Activated naive CD8-positive, alpha-beta T cell treated with anti-CD3 and anti-CD28 coated beads for 36 hours (primary cell): ENCODE measurements at regions not wholly inside any gene's neighbourhood (a gene's known extent, or its start where the extent isn't known, plus 50 kb on each side); places are given as distances from the start of the nearest gene placed in this dataset.

Experiments used
- DNase-seq: peaks from one replicate; pipeline ENCODE4 v3.0.0; 2021
- H3K27ac Mint-ChIP-seq: one replicate; pipeline ENCODE4 v1.8.0; 2022; ENCODE audit warnings: mild to moderate bottlenecking, moderate library complexity, mixed read lengths
- H3K27me3 Mint-ChIP-seq: one replicate; pipeline ENCODE4 v1.8.0; 2022; ENCODE audit warnings: mild to moderate bottlenecking, mixed read lengths
- H3K36me3 Mint-ChIP-seq: one replicate; pipeline ENCODE4 v1.8.0; 2021; ENCODE audit warnings: mild to moderate bottlenecking, mixed read lengths
- H3K4me1 Mint-ChIP-seq: one replicate; pipeline ENCODE4 v1.8.0; 2021; ENCODE audit warnings: mixed read lengths
- H3K4me3 Mint-ChIP-seq: one replicate; pipeline ENCODE4 v1.8.0; 2022; ENCODE audit warnings: mild to moderate bottlenecking, moderate library complexity, mixed read lengths
- H3K9me3 Mint-ChIP-seq: one replicate; pipeline ENCODE4 v1.8.0; 2022; ENCODE audit warnings: mixed read lengths

DNA sequence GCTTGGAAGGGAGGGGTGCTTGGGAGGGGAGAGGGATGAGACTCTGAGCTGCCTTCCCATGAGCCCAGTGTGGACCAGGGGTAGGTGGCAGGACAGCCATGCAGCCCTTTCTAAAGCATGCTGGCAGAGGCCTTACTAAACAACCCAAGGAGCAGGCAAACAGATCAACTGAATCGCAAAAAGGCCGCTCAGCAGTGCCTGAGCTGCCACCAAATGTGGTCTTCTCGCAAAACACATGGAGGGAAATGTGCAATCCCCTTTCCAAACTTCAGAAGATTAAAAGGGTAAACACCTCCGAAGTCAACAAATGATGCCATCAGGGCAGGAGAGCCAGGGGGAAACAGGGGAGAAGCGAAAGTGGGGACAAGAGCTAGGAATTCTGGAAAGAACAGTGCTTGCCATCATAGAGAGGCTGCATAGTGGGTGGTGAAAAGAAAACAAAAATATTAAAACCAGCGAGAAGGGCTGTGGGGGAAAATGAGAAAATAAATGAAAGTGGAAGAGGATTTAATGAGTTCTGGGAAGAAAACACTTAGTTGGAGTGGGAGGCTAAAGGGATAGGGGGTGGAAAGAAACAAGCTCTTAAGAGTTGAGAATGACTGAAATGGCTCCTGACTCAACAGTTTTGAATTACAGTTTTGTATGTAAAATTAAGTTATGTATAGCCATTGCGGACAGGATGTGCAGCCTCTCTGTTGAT is 62.2 kb upstream of the ZNF32 start:
- no peaks in the 10 kb centered on the region for H3K4me1 Mint-ChIP-seq

GRCh38 chr10:43708262-43708661 is 59.6 kb upstream of the ZNF32 start:
- Mint-ChIP-seq H3K36me3 (no peaks in the 10 kb centered on the region), H3K27me3 (no peaks in the 10 kb centered on the region), H3K9me3 (no peaks in the 10 kb centered on the region), H3K4me1 (no peaks in the 10 kb centered on the region), H3K27ac (no peak overlapping the region), H3K4me3 (no peak overlapping the region)
- DNase-seq: no peak

More for the DNA sequence above, 62.2 kb upstream of the ZNF32 start:
- no peaks in the 10 kb centered on the region for H3K9me3 Mint-ChIP-seq
- no peaks in the 10 kb centered on the region for H3K36me3 Mint-ChIP-seq
- H3K27ac Mint-ChIP-seq: no peak overlapping the region
- no peaks in the 10 kb centered on the region for H3K27me3 Mint-ChIP-seq
- no peak for DNase-seq
- no peak overlapping the region for H3K4me3 Mint-ChIP-seq

DNA sequence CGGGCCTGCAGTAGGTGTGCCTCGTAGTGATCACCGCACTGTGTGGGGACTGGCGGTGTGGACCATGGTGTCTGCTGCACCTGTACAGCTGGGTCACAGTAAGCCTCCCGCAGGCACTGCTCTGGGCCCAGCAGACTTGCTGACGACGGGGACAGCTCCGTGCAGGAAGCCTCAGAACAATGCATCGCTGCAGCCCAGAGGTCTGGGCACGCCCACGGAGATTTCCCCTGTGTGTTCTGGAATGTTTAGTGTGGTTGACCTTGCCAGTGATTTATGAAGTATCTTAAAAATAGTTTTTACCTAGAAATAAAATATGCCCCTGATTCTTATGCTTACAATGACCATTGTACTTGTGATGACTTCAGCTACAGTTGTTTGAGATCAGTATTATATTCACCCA is 59.1 kb upstream of the ZNF32 start:
- Mint-ChIP-seq H3K4me3 (no peak overlapping the region), H3K36me3 (no peaks in the 10 kb centered on the region), H3K27me3 (no peaks in the 10 kb centered on the region), H3K27ac (no peak overlapping the region), H3K9me3 (no peaks in the 10 kb centered on the region), H3K4me1 (no peaks in the 10 kb centered on the region)
- DNase-seq: no peak

DNA sequence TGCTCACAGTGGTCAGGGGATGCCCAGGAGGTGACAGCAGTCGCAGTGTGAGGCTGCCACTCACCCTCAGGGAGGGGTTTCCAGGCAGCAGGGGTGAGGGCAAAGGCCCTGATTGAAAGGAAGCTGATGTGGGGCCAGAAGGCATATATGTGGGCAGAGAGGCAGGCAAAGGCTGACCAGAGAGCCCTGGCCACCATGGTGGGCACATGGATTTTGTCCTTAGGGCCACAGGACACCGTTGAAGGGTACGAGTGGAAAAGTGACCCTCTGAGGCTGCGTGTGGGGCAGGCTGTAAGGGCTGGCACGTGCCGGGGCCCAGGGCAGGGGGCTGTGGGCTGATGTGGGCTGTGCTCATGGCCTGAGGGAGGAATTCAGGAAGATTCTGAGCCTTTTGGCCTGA is 57.5 kb upstream of the ZNF32 start:
- no peaks in the 10 kb centered on the region for H3K9me3 Mint-ChIP-seq
- no peak overlapping the region for H3K4me3 Mint-ChIP-seq
- DNase-seq: no peak

DNA sequence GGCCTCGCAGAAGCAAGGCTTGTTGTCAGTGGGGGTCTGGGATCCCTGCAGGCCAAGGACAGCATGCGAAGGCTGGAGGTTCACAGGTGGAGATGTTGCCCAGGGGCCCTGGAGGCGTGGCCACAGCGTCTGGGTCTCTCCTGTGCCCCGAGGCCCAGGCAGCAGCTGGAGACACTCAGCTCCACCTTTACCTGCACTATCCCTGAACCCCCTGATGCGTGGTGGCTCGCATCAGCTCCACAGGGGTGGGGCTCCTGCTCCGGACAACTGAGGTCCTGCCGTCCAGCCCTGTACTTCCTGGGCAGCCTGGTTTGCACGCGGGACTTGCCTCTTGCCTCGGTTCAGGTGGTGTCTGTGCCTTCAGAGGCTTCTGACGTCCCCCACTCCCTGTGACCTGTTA is 54.6 kb upstream of the ZNF32 start:
- no peaks in the 10 kb centered on the region for H3K36me3 Mint-ChIP-seq
- no peaks in the 10 kb centered on the region for H3K4me1 Mint-ChIP-seq

More for the DNA sequence above, 57.5 kb upstream of the ZNF32 start:
- H3K27ac Mint-ChIP-seq: no peak overlapping the region
- H3K4me1 Mint-ChIP-seq: no peaks in the 10 kb centered on the region
- no peaks in the 10 kb centered on the region for H3K27me3 Mint-ChIP-seq
- no peaks in the 10 kb centered on the region for H3K36me3 Mint-ChIP-seq

DNA sequence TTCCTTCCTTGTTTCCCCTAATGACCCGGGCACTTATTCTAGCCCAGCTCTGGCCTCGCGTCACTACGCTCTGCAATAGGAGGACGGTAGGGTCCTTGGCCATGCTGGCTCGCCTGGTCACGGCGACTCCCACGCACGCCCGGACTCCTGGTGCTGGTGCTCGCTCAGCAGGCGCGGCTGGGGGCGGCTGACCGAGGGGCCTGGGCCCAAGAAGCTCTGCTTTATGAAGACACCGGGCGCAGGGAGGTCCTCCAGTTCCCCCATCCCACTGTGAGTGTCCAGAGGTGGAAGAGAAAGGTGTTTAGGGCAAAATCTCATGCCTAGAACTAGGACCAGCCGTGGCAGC is 54.2 kb upstream of the ZNF32 start:
- Mint-ChIP-seq H3K36me3 (no peaks in the 10 kb centered on the region), H3K9me3 (no peaks in the 10 kb centered on the region), H3K4me3 (no peak overlapping the region), H3K4me1 (no peaks in the 10 kb centered on the region), H3K27me3 (no peaks in the 10 kb centered on the region), H3K27ac (no peak overlapping the region)
- no peak for DNase-seq

More for the DNA sequence above, 54.6 kb upstream of the ZNF32 start:
- DNase-seq: no peak
- H3K27ac Mint-ChIP-seq: no peak overlapping the region
- H3K27me3 Mint-ChIP-seq: no peaks in the 10 kb centered on the region
- H3K9me3 Mint-ChIP-seq: no peaks in the 10 kb centered on the region
- no peak overlapping the region for H3K4me3 Mint-ChIP-seq

DNA sequence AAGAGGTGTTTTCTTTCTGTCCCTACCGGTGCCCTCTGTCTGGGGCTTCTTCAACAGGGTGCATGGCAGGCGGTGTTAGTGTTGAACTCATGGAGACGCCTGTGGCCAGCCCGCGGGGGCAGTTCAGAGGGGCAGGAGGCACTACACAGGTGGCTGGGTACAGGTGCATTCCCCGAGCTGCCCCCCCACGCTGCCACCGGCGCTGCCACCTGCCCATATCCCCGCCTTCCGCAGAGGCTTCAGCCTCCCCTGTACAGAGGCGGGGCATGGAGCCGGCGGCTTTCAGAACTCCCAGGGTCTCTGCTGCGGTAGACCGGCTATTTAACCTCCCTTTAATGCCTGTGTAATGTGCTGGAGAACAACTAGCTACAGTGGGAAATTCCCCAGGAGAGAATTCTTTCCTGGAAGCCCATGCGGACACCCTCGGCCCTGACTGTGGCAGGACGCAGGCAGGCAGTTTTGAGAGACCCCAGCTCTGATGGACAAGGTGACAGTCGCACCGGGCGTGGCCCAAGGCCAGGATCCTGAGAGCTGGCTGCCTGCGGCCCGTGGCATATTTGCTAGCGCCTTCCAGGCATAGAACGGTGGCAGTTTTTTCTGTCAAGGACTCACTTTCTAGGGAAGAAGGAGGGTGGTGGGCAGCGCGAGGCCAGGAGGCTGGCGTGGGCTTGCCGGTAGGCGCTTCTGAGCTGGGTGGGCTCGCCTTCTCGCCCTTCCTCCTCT is 53.7 kb upstream of the ZNF32 start:
- Mint-ChIP-seq H3K4me3 (no peak overlapping the region), H3K27me3 (no peaks in the 10 kb centered on the region), H3K4me1 (no peaks in the 10 kb centered on the region), H3K27ac (no peak overlapping the region), H3K9me3 (no peaks in the 10 kb centered on the region), H3K36me3 (no peaks in the 10 kb centered on the region)
- no peak for DNase-seq

- no peak for DNase-seq
- Mint-ChIP-seq H3K27ac (no peak overlapping the region), H3K4me3 (no peak overlapping the region)
Measured at GRCh38 chr10:43701295-43701694, 52.6 kb upstream of the ZNF32 start.

GRCh38 chr10:43700306-43700705 is 51.6 kb upstream of the ZNF32 start:
- Mint-ChIP-seq H3K4me1 (no peaks in the 10 kb centered on the region), H3K36me3 (no peaks in the 10 kb centered on the region), H3K9me3 (no peaks in the 10 kb centered on the region), H3K27ac (no peak overlapping the region), H3K4me3 (no peak overlapping the region), H3K27me3 (no peaks in the 10 kb centered on the region)
- DNase-seq: no peak

More at GRCh38 chr10:43701295-43701694, 52.6 kb upstream of the ZNF32 start:
- Mint-ChIP-seq H3K36me3 (no peaks in the 10 kb centered on the region), H3K27me3 (no peaks in the 10 kb centered on the region), H3K4me1 (no peaks in the 10 kb centered on the region), H3K9me3 (no peaks in the 10 kb centered on the region)

DNA sequence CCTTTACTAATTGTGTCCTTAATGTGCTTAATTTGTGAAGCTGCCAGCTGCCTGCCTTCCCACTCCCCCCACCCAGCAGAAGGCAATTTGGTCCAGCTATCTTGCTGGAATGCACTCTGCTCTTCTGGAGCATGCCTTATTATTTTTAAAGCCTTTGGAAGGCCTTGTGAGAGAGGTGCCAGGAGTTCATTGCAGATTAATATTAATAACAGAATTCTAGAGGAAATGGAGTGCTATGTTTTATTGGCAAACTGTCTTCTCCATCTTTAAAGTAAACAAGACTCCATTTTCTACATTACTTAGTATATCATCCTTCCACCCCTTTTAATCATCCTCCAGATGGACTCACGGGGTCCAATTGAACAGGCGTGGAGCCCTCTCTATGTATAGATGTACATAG is 50.8 kb upstream of the ZNF32 start:
- Mint-ChIP-seq H3K27me3 (no peaks in the 10 kb centered on the region), H3K4me1 (no peaks in the 10 kb centered on the region), H3K27ac (no peak overlapping the region), H3K36me3 (no peaks in the 10 kb centered on the region), H3K9me3 (no peaks in the 10 kb centered on the region), H3K4me3 (no peak overlapping the region)
- no peak for DNase-seq
